ENCODE measurements at regions not wholly inside any gene's neighbourhood (a gene's known extent, or its start where the extent isn't known, plus 50 kb on each side); places are given as distances from the start of the nearest gene placed in this dataset.
"Not testable (repeated sequence)": the region's sequence is repeated elsewhere in the genome, so short reads cannot be mapped to it uniquely, and the experiment has no call there.

DNA sequence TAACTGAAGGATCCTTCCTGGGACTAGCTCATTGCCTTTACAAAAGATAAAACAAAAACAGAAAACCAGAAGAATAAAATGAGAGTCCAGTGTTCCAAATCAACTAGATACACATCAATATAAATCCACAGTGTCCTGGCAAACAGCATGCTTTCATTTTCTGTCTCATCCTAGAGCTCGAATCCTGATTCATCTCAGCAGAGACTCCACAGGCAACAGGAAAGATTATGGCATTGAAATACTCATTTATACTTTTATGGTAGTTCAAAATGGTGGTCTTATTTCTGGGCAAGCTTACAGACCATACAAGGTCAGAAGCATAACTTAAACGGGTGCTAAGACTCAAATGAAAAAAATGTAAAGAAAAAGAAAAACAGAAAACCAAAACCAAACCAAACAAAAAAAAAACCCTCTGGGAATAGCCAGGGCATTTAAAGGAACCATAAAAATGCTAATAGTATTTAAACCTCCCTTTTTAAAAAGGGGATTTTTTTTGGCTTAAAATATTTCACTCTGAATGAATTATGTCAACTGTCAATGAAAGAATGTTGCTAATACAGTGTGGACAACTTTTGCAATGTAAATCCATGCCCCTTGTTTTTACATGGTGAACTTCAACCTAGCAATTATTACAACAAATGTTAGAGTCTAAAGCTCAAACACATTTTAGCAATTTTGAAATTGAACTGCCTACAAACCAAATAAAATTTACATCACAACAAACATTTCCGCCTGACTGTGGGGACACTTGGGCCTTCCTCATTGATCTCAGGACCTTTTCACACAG is 57.9 kb downstream of the GPR101 start:
- DNase-seq (ENCODE audit: low read depth) = no peak

DNA sequence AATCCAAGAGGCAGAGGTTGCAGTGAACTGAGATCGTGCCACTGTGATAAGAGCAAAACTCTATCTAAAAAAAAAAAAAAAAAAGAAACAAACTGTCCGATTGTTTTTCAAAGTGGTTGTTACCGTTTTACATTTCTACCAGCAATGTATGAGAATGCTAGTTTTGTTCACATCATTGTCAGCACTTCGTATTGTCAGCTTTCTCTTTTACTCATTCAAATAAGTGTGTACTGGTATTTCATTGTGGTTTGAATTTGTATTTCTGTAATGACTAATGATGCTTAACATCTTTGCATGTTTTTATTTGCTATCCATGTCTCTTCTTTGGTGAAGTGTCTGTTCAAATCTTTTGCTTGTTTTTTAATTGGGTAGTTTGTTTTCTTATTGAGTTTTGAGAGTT is 65.8 kb downstream of the GPR101 start:
- DNase-seq (ENCODE audit: low read depth) = no peak

DNA sequence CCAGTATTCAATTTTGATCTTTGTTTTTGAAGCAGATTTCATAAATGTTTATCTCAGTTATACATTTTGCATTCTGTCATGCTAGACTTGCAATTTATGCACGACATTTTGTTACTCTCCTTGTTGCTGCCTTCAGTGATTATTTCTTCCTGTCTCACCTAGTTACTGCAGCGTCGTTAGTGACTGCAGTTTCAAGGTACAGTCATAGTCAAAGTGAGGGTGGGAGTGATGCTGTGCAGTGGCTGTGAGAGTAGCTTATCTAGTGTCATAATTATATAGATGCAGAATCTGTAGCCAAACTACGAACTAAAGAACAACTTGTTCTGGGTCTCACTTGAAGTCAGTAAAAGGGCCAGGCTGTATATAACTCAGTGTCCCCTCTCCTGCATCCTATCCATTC is 69.8 kb downstream of the GPR101 start:
- DNase-seq (ENCODE audit: low read depth) = no peak

DNA sequence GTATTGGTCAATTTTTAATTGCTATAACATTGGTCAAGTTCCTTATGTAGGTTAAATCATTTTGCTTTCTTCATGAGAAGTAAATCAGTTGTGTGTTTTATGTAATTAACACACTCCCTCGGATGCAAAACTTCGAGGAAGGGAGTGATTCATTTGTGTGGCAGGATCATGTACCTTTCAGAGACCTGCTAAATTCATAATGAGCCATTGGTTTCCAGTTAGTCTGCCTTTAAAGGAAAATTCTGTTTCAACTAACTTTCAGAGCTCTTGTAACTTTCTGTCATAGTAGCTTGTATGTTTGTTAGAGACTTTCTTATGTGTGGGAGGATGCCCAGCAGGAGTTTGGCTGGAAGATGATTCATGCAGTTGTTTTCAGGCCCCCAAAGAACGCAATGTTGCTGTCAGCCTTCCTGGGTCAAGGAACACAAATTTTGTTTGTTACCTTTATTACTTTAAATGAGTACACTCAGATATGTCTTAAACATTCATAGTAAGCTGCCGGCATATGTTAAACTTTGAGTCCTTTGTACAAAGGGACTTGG is 72.1 kb downstream of the GPR101 start:
- no peak for DNase-seq (ENCODE audit: low read depth)

DNA sequence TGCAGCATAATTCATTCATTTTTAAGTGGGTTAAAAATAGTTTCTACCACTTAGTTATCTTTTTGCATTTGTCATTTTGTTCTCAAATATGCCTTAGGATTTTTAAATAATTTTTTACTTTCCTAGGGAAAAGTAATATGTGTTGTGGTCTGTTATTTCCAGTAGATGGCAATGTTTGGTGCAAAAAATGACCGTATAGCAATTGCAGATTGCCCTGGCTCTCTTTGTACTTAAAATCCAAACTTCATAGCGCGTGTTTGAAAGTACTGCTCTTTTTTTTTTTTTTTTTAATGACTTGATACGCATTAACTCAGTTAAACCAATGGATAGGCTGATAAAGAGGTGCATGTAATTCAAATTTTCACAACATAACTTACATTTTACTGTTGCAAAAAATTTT is 74.4 kb upstream of the RBMX start:
- DNase-seq (ENCODE audit: low read depth) = no peak

DNA sequence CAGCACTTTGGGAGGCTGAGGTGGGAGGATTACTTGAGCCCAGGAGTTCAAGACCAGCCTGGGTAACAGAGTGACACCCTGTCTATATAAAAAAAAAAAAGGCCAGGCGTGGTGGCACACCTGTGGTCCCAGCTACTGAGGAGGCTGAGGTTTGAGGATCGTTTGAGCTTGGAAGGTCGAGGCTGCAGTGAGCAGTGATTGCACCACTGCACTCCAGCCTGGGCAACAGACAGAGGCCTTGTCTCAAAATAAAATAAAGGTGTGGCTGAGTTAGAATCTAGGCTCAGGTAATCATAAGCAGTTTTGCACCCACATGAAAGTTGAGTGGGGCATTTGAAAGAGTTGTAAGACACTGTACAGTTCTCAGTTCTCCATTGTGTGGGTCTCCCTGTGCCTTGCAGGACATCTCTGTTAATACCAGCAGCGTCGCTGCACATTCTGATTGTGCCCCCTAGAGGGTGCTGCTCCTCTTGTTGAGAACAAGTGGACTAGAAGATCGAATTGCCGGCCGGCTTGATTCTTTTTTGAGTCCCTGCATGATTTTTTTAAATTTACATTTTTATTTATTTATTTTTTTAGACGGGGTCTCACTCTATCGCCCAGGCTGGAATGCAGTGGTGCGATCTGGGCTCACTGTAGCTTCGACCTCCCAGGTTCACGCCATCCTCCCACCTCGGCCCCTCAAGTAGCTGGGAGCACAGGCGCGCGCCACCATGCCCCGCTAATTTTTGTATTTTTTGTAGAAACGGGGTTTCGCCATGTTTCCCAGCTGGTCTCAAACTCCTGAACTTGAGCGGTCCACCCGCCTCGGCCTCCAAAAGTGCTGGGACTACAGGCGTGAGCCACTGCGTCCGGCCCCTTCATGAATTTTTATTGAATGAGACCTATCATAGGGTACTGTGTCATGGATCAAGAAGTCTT is 73.6 kb upstream of the RBMX start:
- DNase-seq (ENCODE audit: low read depth) = peak; percentile 20

DNA sequence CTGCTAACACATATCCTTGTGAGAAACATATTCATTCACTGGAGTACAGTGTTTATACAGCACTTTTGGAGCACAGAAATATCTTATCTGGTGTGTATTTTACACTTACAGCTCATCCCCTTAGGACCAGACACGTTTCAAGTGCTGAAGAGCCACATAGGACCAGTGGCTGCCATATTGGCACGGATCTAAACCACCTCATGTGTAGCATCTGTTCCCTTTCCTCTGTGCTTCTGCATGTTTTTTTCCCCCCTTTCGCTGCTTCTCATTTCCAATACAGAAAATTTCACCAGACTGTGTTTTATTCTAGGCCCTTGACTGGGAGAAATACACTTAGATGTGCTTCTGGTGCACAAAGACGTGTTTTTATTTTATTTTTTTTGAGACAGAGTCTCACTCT is 69.7 kb upstream of the RBMX start:
- no peak for DNase-seq (ENCODE audit: low read depth)

DNA sequence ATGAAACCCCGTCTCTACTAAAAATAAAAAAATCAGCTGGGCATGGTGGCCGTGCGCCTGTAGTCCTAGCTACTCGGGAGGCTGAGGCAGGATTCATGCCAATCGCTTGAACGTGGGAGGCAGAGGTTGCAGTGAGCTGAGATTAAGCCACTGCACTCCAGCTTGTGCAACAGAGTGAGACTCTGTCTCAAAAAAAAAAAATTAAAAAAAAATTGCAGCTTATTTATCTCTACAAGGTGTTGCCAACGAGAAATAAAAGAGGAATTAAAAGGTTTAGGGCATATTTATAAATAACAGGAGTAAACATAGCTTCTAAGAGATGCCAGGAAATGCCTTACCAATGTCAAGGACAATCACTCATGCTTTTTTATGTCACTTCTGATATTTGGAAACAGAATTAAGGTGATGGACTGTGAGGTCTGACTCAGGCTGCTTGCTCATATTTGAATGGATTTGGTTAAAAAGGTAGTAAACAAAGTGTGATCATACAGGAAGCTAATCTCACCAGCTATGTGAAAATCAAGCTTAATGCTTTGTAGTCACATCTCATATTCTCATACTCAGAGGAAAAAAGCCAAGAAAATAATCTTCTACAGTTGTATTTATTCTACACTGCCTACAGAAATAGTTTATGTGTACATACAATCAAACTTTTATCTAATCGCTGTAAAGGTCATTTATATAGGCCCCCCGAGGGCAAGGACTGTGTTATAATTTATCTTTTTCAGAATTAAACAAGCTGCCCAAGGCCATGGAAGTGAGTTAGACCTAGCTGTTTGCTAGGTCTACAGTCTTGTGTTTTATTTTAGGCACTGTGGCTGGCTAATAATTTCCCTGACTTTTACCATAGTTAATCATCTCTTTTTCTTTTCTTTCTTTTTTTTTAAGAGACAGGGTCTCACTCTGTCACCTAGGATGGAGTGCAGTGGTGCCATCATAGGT is 61.1 kb upstream of the RBMX start:
- no peak for DNase-seq (ENCODE audit: low read depth)

DNA sequence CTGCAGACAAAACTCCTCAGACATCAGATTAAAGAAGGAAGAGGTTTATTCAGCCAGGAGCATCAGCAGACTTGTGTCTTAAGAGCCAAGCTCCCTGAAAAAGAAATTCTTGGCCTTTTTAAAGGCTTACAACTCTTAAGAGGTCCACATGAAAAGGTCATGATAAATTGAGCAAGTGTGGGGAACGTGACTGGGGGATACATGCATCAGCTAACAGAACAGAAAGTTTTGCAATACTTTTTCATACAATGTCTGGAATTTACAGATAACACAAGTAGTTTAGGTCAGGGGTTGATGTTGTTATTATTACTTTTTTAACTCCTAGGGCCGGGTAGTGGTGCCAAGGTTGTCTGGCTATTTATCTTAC is 55.6 kb upstream of the RBMX start:
- DNase-seq (ENCODE audit: low read depth) = no peak

DNA sequence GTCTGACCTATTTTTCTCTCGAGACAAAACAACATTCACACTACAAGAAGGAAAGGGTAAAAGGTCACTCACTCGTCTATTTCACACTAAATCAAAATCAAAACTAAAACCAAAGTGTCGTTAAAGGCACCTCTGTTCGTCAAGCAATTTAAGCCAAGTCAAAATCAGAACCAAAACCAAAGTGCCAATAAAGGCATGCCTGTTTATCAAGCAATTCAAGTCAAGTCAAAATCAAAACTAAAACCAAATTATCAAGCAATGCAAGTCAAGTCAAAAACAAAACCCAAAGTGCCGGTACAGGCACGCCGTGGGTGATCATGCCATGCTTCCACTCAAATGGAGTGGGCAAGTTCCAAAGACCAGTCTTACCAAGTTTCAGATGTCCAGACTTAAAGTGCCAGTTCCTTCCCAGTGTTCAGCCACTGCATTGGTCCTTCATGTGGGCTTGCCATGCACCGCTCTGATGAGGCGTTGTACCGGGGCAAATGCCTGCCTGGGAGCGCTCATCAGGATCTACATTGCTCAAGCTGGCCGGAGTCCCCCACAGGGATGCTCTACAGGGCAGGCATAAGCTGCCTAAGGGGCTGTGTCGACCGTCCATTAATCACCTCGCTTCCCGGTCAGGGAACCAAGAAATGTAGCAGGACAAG is 55.1 kb upstream of the RBMX start:
- not testable (repeated sequence) for DNase-seq (ENCODE audit: low read depth)

DNA sequence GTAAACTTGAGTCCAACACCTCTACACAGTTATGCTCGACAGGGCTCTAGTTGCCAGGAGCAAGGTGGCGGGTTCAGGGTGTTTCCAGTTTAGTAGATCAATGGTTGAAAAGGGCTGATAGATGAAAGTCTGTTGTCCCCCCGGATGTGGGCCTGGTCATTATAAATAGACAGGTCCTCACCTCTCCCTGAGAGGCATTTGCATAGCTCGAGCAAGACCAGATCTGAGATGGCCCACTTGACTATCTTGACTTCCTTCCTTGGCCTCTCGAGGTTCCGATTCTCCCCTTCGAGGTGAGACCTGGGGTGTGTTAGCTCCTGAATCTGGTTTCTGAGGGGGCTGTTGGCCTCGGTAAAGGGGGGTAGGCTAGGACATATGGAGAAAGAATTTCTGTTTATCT is 54.1 kb upstream of the RBMX start:
- not testable (repeated sequence) for DNase-seq (ENCODE audit: low read depth)

DNA sequence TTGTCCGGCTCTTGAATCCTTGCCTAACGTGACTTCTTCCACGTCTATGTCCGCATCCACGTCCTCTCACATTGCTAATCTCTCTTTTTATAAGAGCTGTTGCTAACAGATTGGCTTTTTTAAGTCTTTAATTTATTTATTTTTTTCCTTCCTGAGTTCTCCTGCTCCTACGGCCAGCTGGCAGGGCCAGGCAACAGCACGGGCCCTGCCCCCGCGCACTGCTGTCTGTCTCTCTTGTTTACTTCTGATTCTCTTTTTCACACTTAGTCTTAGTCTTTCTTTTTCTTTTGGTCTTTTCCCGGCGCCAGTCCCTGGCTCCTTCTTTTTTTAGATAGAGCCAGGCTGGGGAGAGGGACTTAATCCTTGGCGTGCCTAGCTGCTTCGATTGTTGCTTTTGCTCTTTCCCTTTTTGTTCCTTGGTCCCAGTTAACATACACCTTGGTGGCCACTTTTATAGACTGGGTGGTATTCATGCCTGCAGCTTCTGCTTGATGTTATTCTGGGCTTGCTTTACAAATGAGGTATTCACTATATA is 53.2 kb upstream of the RBMX start:
- no peak for DNase-seq (ENCODE audit: low read depth)

DNA sequence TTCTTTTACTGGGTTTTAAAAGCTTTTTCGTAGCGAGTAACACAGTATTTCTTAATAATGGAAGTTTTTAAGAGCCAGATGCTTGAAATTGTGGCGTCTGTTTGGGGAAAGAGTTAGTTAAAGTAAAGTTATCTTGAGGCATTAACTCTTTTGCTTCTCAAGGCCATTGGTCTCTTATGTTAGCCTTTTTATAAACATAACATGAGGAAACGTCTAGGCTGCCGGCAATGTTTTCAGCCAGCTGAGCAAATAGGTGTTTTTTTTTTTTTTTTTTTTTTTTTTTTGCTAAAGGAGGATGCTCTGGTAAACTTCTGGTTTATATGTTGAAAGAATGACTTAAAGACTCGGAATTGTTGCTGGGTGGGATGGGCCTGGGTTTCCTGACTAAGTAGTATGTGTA is 51.1 kb upstream of the RBMX start:
- DNase-seq (ENCODE audit: low read depth) = no peak

All from stimulated activated CD8-positive, alpha-beta memory T cell treated with anti-CD3 and anti-CD28 coated beads, Interleukin-12 subunit alpha, Interleukin-12 subunit beta, amount 100 ng/mL, for 1 hour (primary cell).